GM21447 (cell line): ENCODE measurements at regions not wholly inside any gene's neighbourhood (a gene's known extent, or its start where the extent isn't known, plus 50 kb on each side); places are given as distances from the start of the nearest gene placed in this dataset.
A peak's percentile ranks its signal among the peaks of the same experiment; 100 is the strongest.

Experiments used
- ATAC-seq: cut with Tn5 transposase; IDR thresholded peaks from one replicate; pipeline ENCODE4 v1.9.1; 2021; ENCODE audit not compliant: unreplicated experiment

DNA sequence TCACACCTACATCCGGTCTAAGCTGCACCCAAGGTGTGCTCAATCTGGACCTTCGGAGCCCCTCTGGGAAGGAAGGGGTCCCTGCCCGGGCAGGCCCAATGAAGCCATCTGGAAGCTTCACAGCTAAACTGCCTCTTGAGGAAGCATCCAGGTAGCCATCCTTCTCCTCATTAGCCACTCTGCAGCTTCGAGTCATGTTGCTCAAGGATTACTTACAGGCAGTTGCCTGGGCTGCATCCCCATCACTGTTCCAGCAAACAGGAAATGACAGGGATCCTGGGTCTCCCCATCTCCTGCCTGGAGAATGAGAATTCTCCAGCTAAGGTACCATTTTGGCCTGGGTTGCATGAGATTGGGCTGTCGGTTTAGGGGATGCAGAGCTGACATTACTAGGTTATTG is 91.7 kb downstream of the ERMARD start:
- ATAC-seq: no peak

DNA sequence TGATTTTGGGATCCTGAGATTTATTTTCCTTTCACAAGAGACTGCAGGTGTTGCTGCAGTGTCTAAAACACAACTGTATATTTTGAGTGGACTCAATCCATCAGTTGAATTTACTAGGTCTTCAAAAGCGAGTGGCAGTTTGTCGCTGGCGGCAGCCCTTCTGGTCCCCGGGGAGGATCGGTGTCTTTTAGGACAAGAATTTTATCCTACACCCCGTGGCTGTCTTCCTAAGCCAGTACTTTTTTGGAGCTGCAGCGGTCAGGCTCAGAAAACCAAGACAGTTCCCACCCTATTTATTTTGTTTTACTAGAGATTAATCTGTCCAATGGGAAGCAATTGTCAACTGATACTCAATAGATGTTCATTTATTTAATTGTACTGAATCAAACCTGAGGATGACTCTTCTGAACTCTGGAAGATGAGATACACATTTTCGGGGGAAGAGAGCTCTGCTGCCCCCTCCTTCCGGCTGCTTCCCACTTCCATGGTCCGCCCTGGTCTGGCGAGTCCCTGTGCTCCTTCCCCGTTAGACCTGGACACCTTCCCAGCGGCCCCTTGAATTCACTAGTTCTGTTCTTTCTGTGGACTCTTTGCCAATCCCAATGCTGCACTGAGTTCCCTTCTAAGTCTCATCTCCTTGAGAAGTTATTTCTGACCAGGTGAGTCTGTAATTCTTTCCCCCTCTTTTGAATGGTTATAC is 90.6 kb downstream of the ERMARD start:
- ATAC-seq: no peak

DNA sequence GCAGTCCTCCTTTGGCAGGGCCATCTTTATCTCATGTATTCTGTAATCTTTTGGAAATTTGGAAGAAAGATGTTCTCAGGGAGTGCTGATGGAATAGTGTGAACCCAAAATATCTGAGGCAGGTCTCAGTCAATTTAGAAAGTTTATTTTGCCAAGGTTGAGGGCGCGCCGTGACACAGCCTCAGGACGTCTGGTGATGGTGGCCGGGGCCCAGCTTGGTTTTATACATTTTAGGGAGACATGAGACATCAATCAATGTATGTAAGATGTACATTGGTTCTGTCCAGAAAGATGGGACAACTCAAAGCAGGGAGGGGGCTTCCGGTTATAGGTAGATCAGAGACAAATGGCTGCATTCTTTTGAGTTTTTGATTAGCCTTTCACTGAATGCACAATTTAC is 89.8 kb downstream of the ERMARD start:
- ATAC-seq: no peak

DNA sequence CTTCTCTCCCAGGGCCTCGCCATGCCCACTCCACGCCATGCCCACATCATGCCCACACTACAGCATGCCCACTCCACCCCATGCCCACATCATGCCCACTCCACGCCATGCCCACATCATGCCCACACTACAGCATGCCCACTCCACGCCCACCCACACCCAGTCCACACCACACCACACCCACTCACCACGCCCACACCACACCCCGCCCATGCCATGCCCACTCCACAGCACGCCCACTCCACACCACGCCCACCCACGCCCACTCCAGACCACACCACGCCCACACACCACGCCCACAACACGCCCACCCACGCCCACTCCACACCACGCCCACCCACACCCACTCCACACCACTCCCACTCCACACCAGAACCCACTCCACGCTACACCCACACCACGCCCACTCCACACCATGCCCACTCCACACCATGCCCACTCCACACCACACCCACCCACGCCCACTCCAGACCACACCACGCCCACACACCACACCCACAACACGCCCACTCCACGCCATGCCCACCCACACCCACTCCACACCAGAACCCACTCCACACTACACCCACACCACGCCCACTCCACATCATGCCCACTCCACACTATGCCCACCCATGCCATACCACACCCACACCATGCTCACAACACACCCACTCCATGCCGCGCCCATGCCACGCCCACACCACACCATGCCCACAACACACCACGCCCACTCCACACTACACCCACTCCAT is 88.6 kb downstream of the ERMARD start:
- ATAC-seq: no peak

DNA sequence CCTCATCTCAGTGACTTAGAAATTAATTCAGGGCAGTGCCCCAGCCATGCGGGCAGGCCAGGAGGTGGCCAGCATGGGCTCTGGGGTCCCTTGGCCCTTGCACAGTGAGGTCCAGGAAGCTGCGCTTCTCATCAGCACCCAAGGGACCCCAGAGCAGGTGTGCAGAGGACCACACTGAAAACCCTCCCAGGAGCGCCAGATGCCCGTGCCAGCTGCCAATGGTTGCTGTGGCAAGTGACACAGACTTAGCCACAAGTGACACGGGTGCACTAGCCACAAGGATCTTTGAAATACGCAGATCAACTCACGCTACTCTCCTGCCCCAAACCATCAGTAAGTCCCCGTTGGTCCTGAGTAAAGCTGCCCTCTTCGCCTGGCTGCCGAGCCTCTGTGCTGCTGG is 88.1 kb downstream of the ERMARD start:
- ATAC-seq: no peak

DNA sequence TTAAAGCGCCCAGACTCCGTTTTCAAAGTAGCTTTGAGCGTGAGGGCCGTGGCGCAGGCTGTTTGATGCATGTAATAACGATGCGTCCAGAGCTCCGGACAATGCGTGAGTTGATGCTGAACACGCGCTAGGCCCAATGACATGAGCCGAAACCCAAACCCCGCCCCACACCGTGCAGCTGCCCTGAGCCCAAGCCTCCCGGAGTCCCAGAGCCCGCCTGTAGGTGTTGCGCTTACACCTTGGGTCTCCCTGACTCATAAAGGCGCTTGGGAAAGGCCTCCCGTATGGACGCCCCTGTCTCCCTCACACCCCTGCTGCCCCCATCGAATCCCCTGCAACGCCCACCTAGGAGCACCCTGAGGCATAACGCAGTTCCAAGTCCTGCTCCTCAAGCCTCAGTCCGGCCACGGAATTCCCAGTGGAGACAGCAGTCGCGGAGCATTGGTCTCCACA is 87.6 kb downstream of the ERMARD start:
- no peak for ATAC-seq

DNA sequence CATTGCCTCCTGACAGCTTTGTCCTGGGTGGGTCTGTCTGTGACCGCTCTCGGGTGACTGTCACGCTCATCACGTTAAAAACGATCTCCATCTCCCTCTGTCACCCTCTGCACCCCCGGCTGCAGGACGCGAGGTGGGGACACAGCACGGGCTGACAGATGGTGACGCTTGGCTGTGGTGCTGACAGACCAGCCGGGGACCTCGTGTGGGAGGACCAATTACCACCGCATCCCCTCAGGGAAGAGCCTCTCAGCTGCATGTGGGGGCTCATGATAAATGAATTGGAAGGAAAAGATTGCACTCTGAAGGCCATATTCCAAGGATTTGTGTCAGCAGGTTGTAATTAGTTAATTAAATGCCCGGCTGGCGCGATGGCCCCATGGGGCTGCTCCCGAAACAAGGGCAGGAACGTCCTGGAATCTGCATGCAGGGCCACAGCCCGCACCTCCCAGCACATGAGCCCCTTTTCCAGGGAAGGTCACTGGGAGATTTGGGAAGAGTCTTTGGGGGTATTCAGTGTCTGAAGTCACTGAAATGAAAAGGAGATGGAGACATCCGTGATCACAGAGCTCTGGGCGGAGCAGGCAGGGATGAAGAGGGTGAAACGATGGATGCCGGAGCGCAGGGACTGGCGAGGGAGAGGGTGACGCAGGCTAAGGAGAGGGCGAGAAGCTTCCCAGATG is 87.1 kb downstream of the ERMARD start:
- no peak for ATAC-seq

DNA sequence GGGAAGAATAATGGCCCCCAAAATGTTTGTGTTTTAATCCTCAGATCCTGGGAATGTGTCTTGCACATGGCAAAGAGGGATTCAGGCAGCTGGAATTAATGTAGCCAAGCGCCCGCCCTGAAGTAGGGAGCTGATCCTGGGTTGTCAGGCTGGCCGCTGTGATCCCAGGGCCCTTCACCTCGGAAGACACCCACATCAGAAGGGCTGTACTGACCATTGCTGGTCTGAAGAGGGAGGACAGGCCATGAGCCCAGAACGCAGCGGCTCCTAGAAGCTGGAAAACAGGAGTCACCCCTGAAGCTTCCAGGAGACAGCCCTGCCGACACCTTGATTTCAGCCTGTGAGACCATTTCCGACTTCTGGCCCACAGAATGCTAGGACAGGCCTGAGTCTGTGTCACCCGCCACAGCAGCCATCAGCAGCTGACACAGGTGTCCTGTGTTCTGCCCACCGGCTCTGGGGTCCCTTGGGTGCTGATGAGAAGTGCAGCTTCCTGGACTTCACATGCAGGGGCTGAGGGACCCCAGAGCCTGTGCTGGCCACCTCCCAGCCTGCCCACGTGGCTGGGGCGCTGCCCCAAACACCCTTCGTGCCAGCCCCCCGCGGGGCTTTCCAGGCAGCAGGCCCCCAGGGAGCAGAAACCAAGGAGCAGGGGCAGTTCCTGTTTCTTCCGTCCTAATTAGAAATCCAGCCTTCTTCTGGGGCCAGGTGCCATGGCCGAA is 86.3 kb downstream of the ERMARD start:
- ATAC-seq: no peak

DNA sequence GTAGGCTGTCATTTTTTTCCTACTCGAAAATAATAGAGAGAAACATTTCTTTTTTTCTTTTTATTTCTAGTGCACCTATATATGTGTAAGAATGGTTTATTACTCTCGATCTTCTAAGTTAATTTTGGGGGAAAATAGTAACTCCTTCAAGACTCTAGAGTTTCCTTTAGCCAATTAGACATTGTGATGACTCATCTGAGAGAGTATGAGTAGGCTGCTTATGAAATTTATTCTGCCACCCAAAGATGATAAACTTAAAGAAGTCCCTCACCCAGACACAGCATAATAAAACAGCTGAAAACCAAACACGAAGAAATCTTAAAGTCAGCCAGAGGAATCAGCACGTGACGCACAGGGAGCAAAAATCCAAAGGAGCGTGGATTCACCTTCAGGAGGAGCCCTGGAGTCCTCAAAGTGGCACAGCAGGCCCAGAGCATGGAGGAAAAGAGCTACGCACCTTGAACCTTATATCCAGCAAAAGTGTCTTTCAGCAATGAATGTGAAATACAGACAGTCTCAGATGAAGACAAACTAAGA is 81.9 kb downstream of the ERMARD start:
- ATAC-seq: no peak

DNA sequence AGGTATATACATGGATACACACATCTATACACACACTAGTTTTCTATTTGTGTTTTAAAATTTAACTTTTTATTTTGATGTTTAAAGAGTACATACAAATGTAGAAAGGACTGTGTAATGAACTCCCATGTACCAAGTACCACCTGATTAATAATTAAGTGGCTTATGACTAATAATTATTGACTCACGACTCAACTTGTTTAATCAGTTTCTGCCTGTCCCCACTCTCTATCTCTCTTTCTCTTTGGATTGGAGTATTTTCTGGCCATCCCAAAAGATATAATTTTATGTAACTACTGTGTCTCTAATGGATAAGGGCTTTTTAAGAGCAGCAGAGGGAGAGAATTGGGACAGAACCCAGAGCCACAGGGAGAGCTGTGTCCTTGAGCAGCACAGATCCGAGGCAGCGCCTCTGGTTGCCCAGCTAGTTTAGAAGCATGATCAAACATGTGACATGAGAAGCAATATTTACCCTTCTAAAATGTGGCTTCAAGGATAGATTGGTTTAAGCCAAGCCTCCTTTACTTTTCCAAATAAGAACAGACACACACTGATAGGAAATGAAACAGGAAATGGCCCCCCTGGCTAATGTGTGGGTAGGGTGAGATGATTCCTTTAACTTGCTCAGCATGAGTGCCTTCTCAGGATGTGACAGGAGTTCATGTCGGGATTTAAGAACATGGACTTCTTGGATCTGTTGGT is 81.0 kb downstream of the ERMARD start:
- ATAC-seq: no peak

DNA sequence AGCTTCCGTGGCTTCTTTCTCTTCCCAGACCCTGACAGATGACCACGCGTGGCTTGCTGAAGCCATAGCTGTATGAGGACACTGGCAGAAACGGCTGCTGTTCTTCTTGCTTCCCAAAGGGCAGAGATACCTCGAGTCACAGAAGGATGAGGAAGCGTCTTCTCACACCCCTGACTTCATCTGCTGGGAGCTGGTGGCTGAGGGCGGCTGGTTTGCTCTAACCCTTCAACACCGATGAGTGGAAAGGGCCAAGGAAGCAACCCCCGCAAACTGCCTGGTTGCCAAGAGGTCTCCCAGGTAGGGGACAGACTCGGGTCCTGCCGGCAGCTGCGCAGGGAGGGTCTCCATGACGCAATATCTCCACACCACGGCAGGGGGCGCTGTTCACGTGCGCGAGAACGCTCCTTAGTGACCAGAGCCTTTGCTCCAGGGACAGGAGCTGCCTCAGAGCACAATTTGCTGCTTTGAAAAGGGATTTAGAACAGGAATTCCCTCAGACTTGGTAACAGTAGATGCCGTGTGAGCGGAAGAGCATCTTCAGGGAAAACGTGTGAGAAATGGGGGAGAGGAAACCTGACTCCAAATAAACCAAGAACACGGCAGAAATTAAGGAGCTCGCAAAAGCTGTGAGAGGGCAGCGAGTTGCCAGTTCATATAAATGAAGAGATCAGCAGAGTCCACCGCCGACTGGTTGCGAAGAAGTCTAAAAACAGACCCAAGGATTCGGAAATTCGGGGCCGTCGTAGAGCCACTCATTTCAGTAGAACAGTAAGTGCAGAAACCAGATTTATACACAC is 80.2 kb downstream of the ERMARD start:
- ATAC-seq: peak; percentile 79
